ENCODE measurements at regions not wholly inside any gene's neighbourhood (a gene's known extent, or its start where the extent isn't known, plus 50 kb on each side); places are given as distances from the start of the nearest gene placed in this dataset.
"Not testable (repeated sequence)": the region's sequence is repeated elsewhere in the genome, so short reads cannot be mapped to it uniquely, and the experiment has no call there.

DNA sequence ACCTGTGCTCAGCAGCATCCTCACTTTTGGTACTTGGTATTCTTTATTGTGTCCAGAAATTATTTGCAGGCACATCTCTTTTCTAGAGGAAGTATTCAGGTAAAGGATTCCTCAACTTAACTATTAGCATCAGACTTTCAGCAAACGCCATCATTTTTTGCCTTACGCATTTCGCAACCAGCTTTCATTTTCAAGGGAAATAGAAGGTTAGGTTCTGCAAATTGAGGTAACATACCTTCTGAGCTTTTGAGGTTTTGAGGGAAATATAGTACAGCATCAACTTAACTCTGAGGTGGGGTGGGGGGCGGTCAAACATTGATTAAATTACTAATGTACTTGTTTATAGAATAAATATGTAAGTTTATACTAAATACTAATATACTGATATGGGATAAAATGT is 243.6 kb upstream of the RIMS1 start:
- no peak for FAIRE-seq

DNA sequence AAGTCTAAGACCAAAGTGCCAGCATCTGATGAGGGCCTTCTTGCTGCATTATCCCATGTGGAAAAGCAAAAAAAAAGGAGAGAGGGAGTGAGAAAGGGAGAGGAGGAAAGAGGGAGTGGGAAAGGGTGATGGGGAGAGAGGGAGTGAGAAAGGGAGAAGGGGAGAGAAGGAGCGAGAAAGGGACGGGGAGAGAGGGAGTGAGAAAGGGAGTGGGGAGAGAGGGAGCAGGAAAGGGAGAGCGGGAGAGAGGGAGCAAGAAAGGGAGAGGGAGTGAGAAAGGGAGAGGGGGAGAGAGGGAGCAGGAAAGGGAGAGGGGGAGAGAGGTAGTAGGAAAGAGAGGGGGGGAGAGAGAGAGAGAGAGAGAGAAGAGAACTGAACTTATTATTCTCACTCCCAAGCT is 241.1 kb upstream of the RIMS1 start:
- FAIRE-seq, result no peak

DNA sequence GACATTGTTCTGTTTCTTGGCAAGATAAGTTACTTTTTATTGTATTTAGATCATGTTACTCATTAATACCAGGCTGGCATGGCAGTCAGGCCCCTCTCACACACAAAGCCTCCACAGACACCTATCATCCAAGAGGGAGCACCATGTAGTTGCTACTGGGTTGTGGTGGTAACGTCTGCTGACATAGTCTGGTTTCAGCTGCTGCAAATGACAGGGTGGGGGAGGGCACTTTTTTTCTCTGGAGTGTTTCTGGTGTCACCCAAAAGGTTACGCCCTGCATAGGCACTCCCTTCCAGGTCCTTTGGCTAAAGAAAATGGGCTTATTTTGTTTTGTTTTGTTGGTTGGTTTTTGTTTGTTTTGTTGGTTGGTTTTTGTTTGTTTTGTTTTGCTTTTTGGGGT is 236.4 kb upstream of the RIMS1 start:
- FAIRE-seq, result no peak

DNA sequence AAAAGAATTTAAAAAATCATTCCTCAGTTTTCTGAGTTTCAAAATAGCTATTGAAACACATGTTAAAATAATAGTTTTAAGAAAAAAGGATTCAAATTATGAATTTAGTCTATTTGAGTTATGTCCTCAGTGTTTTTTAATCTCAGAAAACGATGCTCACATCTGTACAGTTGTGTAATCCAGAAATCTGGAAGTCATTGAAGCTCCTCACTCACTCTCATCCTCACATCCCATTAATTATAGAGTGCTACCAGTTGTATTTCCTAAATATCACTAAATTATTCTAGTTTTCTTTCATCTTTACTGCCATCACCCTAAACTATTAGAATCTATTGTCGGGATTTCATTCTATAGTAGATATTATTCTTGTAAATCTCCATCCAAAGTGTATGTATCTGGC is 234.7 kb upstream of the RIMS1 start:
- FAIRE-seq, result no peak

DNA sequence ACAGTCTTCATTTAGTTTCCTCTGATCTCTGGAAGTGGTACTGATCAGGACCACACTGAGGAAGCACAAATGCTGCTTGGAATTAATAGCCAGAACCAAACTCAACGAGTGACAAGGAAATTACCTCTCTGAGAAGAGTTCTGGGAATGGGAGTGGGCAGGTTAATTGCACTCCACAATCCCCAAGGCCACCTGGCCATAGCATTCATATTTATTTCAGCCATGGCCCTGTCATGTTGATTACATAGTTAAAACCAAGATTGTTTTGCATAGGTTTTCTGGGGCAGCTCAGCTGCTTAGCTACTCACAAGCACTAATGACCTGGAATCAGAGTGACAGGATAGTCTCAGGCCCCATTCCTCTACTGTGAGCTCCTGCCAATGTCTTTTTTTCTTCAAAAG is 230.2 kb upstream of the RIMS1 start:
- no peak for FAIRE-seq

DNA sequence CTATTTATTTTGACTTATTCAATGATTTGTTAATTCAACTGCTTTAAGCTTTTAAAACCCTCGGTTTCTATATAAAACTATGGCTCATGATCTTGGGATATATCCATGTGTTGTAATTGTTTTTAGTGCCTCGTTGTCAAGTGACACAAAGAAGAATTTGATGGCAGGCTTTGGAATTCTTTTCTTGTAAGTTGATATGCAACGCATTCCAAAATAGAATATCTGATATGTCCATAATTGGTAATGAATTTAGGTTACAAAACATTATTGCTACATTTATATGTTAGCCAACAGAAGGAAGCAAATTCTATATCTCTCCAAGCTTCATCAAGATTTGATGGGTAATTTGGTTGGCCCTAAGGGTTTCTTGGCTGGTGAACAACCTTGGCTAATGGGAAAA is 220.4 kb upstream of the RIMS1 start:
- no peak for FAIRE-seq

DNA sequence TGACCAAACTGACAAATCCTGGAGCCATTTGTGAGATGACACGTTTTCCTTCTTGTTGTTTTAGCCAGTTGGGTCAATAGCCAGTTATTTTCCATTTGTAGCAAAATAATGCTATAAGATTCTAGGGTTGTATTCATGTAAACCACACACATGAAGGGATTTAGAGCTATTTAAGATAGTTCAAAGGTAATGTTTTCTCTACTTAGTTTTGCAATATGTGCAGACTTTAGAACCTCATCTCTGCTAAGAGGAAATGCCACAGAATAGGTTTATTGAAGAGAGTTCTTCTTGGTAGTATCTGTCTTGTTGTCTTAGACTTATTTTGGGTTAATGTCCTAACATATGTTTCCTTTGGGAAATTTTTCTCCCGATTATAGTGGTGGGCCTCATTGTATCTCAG is 213.5 kb upstream of the RIMS1 start:
- FAIRE-seq, result no peak

DNA sequence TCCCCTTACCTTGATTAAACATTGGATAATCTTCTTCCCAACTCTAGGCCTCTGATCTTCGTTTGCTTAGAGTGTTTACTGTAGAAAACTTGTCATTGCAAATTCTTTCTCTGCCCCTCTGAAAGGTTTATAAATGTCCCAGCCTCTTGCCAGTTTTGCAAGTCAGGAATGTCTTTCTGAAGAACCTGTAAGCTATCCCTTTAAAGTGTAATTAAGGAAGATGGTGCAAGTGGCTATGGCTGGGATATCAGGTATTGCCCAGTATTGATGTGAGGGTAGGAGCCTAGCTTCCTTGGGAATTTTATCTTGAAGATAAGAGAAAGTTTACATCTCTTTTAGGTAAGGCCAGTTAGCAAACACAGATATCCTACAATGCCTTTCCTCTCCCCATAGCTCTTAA is 211.0 kb upstream of the RIMS1 start:
- FAIRE-seq, result no peak

DNA sequence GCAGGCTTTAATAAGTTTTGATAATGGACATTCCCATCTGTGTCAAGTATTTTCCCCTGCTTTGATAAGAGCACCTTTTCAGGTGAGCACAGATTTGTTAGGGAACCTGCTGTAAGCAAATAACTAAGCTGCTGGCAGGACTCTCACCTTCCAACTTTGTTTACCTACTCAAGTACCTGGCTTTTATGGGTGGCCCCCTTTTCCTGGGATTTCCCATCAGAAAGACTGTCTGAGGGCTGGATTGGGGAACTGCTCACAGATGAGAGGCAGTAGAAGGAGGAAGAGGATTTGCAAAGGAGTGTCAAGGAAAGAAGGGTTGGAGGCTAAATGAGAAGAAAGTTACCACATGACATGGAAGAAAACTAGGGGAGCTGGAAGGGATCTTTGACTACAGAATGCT is 210.1 kb upstream of the RIMS1 start:
- no peak for FAIRE-seq

DNA sequence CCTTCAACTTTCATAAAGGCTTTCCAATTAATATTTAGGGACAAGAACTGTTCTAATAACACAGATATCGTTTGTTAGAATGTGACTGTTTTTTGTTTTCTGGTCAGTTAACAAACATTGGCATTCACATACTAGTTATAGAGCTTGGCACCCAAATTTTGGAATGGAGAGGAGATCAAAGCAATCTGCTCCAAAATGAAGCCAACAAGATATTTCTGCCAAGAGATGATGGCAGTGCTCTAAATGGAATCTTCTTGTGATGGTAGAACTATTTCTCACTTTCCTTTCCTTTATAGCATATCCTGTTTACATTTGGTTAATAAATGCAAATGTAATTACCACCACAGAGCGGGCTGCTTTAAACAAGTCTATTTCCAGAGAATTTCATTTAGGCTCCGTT is 208.3 kb upstream of the RIMS1 start:
- no peak for FAIRE-seq

DNA sequence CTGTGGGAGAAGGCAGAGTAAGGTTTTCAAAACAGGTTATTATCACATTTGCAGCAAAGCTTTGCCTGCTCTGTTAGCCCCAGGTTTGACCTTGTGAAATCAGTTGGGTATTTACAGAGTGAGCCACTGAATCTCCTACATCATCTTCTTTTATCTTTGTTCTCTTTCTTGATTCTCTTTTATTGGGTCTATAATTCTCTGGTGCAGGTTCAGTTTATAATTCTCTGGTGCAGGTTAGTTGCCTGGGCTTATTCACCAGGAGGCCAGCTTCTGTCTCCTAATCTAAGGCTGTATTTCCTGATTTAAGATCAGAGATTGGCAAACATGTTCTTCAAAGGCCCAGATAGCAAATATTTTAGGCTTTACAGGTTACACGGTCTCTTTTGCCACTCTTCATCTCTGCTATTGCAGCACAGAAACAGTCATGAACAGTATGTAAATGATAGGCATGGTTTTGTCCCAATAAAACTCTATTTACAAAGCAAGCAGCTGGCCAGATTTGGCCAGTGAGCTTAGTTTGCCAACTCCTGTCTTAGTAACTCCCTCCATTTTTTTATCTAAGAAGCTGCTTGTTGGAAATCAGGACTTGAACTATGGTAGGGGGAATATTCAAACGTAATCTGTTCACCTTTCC is 205.0 kb upstream of the RIMS1 start:
- no peak for FAIRE-seq

DNA sequence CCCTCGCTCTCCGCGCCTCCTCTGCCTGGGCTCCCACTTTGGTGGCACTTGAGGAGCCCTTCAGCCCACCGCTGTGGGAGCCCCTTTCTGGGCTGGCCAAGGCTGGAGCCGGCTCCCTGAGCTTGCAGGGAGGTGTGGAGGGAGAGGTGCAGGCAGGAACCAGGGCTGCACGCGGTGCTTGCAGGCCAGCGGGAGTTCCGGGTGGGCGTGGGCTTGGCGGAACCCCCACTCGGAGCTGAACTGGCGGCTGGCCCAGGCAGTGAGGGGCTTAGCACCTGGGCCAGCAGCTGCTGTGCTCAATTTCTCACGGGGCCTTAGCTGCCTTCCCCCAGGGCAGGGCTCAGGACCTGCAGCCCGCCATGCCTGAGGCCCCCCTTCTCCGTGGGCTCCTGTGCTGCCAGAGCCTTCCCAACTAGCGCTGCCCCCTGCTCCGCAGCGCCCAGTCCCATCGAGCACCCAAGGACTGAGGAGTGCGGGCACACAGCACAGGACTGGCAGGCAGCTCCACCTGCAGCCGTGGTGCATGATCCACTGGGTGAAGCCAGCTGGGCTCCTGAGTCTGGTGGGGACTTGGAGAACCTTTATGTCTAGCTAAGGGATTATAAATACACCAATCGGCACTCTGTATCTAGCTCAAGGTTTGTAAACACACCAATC is 200.2 kb upstream of the RIMS1 start:
- FAIRE-seq, result not testable (repeated sequence)

DNA sequence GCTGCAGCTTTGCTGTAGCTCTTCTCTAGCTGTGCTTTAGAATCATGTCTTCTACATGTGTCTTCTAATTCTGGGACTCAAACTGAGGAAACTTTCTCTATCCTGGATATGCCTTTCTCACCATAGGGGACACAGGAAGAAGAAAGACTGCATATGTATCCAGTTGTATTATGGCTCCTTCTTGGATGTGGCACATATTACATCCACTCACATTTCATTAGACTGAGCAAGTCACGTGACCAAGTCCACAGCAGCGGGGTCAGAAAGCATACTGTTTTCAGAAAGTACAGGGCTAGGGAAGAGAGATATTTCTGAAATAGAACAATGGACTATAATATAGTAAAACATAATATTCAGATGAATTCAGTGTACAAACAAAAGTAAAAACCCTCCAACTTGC is 187.6 kb upstream of the RIMS1 start:
- FAIRE-seq, result no peak

DNA sequence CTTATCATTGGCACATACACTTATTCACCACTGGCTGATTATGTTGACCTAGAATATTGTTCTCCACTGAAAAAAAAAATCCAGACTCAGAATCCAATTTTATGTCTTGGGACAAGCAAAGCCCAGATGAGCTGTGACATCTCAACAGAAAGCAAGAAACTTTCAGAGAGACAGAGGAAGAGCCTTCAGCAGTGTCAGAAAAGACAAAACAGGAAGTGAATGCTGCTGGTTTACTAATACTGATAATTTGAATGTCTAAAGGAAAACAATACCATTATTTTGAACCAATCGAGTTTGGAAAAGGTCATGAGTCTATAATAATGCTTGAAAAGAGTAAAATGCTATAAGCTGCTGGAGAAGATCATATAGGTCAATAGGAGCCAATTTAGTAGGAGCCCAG is 179.8 kb upstream of the RIMS1 start:
- no peak for FAIRE-seq

DNA sequence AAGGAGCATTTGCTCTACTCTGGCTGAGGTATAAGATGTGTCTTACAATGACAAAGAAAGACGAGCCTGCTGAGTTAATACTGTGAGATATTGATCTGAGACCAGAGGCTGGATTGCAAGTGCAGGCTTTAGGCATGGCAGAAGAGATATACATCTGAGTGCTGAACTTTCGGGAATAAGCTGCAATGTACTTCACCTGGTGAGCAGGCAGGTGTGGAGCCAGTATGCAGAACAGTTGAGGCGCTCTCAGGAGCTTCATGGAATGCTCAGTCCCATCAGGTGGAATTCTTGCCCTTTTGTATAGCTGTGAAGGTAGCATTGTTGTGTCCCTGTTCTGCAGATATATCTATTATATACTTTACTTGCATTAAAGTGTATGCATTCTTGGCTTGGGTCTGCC is 179.3 kb upstream of the RIMS1 start:
- FAIRE-seq, result no peak

DNA sequence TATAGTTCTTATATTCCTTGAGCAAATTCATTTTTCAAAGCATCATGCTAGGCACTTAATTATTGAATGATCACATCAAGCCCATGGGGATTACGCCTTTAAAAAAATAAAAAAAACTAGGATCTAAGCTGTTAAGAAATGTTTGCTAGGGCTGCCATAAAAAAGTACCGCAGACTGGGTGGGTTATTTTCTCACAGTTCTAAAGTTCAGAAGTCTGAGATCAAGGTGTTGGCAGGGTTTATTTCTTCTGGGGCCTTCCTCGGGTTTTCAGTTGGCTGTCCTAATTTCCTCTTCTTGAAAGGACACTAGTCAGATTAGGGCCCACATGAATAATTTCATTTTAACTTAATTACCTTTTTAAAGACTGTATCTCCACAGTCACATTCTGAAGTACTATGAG is 165.6 kb upstream of the RIMS1 start:
- no peak for FAIRE-seq

DNA sequence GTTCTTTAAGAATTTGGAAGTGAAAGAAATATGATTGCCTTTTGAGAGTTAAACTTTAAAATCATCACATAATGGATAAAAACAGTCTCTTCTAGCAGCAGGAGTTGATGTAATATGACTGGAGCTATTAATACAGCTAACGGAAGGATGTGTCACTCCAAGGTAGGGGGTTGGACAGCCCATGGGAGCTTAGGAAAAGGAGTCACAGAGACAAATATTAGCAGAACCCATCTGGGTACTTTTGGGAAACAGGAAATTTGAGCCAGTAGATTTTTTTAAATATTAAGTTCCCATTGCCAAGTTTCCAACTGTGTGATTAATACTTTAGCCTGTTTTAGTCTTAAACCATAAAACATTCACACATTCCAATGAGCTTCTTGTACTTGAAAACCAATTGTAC is 164.7 kb upstream of the RIMS1 start:
- no peak for FAIRE-seq

DNA sequence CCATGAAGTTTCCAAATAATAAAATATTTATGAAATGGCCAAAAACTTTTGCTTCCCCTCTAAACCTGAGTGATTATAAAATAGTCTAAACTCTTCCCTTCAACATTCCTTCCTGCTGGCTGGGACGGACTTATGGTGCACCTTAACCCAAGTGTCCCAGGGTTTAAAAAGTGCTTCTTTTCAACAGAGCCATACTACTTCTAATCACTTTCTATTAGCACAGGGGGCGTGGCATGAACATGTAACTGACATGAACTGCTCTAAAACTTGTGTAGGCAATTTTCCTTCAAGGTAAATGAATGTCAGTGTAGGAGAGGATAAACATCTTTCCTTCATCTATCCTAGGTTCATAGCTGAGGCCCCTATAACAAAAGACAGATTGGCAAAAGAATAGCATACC is 163.6 kb upstream of the RIMS1 start:
- no peak for FAIRE-seq

DNA sequence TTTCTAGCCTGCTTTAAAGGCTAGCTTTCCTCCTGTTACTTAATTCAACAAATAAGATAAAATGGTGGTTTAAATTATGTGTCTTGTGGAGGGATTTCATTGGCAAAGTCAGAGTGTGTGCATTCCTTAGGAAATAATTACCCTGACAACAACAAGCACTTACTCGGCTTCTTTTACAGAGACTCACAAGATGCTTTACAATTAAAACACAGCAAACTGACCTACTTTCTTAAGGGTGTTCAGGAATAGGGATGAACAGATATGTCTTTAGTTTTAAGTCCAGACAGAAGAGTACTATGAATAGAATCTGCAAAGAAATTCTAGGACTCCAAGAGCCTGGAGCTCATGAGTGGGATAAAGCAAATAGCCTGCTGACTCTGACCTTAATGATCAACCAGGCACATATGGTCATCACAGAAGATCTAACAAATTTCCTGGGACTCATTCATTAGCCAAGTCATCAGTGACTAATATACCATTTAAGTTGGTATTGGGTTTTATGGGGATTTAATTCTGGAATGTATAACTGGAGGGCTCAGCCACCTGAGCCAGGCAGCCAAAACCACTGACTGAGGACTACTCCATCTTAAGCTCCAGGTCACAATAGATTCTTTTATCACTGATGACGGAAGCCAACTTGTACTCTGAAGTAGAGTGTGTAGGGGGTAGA is 161.8 kb upstream of the RIMS1 start:
- FAIRE-seq, result no peak

DNA sequence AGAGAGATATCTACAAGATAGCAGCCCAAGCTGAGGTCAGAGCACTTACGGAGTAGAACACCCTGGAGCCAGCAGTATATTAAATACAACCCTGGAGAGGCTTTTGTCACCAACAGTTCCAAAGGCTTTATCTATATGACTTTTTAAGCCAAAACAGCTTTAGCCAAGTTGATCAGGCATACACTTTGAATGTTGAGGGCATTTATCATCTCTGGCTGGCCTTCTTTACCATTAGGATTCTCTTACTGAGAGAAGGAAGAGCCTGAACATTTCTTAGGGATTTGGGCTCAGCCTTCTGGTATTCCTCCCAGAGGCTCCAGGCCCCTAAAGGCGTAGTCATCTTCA is 161.3 kb upstream of the RIMS1 start:
- no peak for FAIRE-seq

DNA sequence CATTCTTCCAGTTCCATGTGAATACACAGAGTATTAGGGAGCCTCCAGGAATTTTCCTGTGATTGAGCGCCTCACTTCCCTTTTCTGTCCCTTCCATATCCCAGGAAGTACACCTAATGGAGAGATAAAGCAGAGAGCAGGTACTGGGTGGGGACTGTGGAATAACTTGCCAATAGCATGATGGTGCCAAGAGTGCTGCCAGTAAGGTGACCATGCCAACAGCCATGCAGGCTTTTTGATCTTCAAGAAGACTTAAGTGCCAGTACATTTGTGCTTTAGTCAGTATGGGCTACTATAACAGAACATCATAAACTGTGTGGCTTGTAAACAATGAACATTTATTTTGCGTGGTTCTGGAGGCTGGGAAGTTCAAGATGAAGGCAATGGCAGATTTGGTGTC is 160.2 kb upstream of the RIMS1 start:
- FAIRE-seq, result no peak

DNA sequence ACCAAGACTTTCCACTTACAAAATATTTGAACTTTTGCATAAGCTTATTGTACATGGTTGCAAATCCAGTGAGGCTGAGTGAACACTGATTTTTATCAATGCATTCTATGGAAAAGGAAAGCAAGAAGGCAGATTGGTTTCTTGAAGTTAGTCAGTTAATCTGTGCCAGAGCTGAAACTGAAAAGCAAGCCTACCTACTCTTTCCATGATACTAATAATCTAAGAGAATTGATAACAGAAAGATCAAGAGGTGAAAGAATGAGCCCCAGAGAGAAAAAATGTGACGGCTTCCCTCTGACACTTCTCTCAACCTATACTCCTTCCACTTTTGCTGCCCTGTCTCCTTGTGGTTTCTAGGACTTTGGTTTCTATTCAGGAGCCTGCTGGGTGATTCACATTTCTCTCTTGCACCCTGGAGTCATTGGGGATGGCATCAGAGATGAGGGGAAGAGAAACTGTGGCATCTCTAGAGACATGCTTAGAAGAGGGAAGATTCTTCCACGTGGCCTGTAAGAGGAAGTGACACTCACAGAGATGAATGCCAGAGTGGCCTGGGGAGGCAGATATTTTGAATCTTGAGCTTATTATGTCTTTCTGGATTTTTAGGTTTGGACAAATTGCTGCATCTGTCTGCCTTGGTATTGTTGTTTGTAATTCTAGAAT is 158.6 kb upstream of the RIMS1 start:
- no peak for FAIRE-seq

DNA sequence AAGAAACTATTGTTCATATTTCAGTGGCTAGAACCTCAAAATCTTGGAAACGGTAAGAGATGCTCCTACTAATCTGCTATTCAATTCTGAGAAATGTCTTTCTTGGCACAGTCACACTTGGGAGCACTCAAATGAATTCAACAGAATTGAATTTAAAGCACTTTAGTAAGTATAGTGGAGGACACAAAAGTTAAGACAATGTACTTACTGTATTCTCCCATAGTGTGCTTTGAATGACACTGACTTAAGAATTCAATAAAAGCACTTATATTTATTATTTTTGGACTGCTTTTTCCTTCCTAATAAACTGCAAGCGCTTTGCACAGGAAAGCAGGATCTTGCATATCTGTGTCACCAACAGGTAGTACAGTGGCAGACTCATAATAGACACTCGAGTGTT is 156.1 kb upstream of the RIMS1 start:
- FAIRE-seq, result no peak

Data from TTC549 (cell line).